IPS-NIHi11 (cell line): ENCODE measurements at regions not wholly inside any gene's neighbourhood (a gene's known extent, or its start where the extent isn't known, plus 50 kb on each side); places are given as distances from the start of the nearest gene placed in this dataset.

Source experiments
- DNase-seq: peaks from one replicate; pipeline ENCODE4 v3.0.0; 2012; ENCODE audit warnings: mixed read lengths, low spot score

DNA sequence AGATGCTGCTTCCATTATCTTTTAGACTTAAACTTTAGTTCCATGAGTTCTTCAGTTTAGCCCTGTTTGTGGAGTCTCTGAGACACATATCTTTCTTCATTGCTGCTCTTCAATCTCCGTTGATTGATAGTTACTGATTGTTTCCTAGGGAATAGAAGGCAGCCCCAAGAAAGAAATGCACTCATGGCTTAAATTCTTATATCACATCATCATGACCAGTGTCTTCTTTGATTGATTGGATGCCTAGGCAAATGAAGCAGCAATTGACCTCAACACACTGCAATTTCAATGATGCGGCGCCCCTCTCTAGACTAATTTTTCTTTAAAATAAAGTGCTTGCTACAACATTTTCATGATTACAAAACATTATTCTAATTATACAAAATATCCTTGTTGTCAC is 576.5 kb upstream of the VSTM2A start:
- DNase-seq: no peak

DNA sequence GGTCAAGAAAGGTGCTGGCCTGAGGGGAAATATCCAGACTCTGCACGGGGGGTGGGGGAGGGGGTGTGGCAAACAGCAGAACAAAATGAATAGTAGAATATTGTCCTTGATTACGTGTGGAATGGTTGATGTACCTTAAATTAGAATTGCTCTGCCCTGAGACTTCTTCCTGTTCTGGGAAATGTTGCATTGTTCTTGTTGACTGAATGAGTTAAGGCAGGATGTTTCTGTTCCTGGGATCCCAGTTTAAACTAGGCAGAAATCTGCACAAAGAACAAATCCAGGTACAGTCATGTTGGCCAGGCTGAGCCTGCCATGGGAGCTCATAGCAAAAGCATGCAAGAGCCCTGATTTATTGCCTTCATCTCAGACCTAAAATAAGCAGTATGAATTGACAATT is 558.7 kb upstream of the VSTM2A start:
- no peak for DNase-seq

DNA sequence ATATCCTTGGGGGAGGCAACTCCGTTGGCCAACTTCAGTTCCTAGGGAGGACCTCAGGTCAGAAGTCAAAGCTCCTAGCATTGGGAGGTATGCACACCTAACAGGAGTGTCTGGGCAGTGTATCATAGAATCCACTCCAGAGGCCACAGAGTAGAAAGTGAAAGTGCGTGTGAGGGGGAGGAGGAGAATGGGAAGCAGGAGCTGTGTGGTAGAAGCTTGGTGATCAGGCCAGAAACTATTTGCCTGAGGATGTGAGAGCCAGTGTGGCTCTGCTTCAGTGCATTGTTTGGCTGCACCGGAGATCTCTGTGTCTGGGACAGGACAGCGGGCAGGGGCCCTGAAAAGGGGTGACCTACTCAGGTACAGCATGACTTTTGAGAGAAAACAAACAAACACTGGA is 557.4 kb upstream of the VSTM2A start:
- DNase-seq: no peak

DNA sequence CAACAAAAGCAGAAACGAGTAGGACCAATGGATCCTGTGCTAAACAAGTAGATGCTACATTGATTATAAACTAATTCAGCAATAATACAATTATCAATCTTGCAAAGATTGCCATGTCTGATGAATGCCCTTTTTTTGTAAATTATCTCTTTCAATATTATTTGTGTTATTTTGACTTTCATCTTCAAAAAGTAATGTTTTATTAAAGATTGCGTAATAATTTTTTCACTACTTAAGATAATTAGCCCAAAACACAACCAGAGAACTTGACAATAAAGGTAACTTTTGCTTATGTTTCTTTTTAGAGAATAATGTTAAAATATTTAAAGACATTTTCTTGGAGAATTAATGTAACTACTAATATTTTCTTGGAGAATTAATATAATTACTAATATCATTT is 553.8 kb upstream of the VSTM2A start:
- DNase-seq: no peak

DNA sequence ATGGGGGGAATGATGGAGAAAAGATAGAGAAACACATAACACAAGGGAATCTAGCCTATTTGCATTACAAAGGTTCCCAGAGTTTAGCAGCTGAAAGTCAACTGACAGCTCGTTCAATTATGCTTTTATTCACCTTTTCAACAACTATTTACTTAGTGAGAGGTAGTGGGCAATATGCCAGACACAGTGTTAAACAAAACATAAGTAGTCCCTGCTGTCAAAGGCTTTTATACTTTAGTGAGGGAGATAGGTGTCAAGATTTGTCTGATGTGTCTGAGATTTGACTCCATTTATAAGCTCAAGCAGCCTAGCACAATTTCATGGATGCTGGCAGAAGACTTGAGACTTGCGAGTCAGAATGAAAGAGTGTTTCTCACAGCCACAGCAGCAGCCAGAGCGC is 549.0 kb upstream of the VSTM2A start:
- no peak for DNase-seq

DNA sequence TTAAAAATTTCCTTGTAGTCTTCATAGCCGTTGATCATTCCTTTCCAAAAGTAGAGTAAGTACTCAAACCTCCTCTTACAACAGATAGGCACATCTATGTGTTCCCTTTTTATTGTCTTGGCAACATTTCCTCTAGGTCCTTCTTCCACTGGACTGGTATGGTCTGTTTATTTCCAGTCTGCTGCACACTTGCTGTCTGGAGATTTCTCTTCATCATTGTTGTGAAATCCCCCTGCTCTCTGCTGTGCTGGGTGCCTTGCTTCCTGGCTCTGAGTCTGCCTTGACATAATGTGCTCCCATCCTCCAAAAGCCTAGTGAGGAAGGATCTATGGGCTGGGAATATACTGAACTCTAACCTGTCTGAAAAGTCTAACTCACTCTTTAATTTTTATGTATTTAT is 545.3 kb upstream of the VSTM2A start:
- no peak for DNase-seq

DNA sequence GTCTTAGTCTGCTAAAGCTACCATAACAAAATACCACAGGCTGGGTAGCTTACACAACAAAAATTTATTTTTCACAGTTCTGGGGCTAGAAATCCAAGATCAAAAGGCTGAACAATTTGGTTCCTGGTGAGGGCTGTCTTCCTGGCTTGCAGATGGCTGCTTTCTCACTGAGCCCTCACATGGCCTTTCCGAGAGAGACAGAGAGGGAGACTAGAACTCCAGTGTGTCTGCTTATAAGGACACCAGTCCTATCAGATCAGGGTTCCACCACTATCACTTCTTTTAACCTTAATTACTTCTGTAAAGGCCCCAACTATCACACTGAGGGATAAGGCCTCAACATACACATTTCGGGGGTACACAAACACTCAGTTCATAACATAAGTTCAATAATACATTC is 527.4 kb upstream of the VSTM2A start:
- no peak for DNase-seq

DNA sequence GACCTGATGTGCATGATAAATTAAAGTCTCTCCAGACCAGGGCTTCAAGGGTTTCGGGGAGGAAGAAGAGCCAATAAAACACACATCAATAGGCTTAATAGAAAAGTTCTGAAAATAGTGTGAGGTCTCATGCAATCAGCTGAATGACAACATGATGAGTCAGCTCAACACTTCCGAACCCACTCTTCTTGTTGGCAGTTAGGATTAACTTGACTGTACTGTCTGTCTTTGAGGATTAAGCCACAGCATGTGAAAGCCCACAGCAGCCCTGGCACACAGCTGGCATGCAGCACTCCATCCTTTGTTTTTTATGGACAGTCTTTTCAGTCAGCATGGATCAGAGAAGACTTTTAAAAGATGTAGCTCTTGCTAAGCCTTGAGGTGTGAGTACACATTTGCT is 526.9 kb upstream of the VSTM2A start:
- DNase-seq: no peak

DNA sequence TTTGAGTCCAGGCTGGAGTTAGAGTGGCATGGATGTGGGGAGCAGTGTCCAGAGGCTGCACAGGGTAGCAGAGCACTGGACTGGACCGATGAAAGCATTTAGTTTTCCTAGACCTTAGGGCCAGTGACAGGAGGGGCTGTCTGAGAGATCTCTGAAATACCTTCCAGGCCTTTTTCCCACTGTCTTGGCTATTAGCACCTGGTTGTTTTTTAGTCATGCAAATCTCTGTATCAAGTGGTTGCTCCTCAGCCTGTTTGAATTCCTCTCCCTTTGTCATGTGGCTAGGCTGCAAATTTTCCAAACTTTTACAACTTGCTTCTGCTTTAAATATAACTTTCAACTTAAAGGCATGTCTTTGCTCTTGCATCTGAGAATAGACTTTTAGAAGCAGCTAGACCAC is 504.3 kb upstream of the VSTM2A start:
- DNase-seq: no peak

DNA sequence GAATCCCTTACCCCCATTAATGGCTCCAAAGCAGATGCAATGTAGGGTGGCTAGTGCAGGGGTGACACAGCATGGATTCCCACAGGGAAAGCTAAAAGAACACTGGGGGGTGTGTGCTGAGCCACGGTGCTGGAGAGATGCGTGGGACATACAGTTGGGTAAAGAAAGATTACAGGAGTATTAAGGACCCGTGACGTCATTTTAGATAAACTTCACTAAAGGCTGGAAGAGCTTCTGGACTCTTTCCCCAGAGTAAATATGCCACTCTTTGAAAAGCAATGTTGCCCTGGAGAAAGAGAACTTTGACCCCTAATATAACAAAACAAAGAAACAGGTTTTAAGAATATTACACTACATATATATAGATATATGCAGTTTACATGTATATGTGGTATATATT is 481.5 kb upstream of the VSTM2A start:
- DNase-seq: no peak

DNA sequence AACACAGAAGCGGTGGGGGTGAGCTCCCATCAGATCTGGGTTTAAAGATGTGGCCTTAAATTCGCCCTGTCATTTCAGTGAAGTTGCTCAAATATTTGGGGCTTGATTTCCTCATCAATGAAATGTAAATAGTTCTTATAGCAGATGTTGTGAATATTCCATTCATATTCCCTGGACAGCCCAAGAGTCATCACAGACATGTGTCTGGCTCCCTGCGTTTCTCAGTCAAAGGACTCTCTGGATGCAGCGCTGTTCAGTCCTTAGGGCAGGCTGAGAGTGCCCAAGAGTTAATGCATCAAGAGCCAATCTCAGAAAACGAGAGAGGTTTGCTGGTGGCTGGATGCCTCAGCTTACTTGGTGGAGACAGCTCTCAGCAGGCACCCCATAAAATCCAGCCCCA is 475.5 kb upstream of the VSTM2A start:
- no peak for DNase-seq

DNA sequence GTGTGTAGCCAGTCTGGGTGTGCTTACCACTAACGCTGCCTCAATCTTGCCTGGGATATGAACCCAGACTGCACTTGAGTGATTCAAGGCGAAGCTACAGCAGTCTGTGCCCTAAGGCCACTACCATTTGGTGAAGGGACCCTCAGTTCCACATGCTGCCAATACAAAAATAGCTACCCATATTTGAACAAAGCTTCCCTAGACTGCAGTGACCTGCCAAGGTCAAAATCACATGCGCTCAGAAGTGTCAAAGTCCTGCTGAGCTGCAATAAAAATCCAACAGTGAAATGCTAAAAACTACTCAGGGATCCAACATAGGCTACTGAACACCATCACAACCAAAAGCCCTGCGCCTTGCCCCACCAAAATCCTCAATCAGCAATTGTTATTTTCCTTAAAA is 472.3 kb upstream of the VSTM2A start:
- no peak for DNase-seq

DNA sequence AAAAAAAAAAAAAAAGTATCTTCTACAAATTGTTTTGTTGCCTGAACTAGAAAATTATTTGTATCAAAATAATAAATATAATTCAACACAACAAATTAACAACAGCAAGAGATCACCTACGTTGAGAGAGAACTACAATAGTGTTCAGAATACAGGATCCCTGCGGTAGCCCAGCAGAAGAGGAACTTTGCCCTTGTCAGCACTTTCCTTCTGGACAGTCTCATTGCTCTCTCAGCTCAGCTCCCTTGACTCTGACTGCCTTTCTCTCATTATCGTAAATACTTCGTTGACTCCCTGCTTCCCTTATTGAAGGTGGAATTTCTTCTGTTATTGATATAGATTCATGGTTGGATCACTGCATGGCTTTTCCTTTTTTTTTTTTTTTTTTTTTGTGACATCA is 469.5 kb upstream of the VSTM2A start:
- no peak for DNase-seq

DNA sequence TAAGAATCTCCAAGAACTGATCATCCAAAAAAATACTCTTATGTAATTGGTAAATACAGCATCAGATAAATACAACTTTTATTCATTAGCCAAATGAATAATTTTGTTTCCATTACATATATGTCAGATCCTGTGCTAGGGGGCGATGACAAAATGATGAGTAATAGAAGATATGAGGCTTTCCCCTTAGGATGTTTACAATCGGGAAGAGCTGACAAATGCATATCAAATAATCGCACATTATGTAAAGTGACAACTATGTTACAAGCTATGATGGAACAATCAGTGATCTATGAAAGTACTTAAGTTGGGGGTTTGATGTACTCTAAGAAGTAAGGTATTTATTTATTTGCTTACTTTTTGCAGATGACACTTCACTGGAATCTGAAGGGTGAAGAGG is 465.6 kb upstream of the VSTM2A start:
- DNase-seq: no peak

DNA sequence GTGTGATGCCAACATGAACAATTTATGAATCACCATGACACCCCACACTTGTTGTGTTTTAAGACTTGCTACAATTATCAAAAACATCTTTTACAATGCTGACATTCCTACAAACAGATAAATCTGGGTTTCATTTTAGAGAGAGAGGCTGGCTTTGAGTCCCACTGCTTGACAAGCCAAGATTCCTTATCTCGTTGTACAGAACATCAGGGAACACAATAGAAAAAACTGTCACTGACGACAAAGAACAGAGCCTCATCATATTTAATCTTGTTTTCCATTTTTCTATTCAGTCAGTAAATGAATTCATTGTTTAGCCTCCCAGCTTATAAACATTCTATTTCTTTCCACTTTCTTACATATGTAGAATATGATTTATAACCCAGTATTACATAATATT is 461.6 kb upstream of the VSTM2A start:
- DNase-seq: no peak

DNA sequence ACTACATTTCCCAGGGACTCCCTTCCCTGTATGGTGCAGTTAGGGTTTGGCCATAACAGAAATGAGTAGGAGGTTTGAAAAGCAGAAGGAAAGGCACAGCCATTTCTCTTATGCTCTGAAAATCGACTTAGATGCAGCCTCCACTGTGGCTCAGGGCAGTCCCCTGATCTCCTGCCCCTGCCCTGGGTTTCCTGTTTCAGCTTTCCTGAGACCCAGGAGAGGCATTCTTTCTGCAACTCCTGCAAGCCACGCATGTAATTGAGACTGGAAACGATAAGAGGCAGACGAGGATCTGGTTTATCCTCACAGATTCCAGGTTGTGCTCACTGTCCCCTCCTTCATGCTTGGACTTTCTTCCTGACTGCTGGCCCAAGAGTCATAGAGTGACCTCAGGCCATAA is 461.2 kb upstream of the VSTM2A start:
- no peak for DNase-seq

DNA sequence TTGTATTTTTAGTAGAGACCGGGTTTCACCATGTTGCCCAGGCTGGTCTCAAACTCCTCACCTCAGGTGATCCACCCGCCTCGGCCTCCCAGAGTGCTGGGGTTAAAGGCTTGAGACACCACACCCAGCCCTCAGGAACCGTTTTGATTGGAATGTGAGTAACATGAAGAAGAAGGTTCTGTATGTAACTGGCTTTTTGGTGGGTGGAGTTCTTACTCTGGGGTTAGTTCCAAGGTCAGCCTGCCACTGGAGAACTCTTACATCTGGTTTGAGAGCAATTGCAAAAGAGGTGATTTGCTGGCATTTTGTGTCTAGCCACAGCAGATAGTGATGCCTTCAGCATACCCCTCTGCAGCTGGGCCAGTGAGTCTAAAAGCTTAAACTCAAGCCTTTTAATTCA is 457.8 kb upstream of the VSTM2A start:
- no peak for DNase-seq

DNA sequence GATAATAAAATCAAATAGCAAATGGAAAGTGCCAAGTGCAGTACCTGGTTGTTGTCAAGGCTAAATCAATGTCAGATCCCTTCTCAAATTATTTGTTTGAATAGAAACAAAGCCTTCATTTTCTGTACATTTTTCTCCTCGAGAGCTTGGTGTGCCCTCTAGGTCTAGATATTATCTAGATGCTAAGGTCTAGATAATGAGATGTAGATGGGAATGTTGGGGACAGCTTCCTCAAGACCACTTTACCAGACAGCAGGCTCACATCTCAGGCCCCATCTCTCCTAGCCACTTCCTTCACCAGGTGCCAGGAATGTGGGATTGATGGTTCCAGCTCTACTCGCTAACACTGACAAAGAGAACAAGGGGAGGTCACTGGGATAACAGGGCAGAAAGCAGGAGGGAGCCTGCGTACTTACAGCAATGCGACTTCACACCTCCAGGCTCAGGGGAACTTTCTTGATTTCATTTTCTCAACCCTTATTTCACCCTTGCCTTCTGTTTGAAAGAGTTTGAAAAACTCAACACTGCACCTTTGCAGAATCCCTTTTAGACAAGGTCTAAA is 451.4 kb upstream of the VSTM2A start:
- DNase-seq: peak; percentile 23

DNA sequence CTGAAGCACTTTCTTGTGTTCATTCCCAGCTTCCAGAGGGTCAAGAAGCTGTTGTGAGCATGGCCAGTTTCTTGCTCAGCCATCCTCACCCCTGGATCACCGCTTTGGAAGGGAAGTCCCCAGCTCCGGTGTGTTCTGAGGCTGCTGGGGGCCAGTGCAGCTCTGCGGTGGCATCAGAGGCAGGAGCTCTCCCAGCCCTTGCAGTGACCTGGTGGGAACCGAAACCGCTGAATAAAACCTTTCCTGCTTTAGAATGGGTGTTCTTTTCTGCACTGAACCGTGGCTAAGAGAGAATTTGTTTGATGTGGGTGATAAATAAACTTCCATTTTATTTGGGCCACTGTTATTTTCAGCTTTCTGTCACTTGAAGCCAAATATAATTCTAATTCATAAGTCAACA is 450.9 kb upstream of the VSTM2A start:
- DNase-seq: no peak

DNA sequence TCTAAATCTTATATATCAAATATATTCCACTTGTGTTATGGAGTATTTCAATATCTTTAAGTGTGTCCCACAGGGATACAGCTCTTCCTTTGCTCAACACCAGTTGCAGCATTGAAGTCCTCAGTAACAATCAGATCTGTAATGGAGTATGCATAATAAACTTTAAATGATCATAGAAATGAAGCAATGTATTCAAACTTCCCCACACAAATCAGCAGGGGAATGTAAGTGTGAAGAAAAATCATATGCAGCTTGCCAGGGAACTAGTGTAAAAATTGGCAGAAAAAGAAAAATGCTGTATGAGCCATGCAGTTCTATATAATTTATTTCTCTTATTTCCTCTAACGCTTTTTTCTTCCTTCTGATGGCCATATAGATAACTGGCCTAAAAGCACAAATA is 444.3 kb upstream of the VSTM2A start:
- DNase-seq: no peak

DNA sequence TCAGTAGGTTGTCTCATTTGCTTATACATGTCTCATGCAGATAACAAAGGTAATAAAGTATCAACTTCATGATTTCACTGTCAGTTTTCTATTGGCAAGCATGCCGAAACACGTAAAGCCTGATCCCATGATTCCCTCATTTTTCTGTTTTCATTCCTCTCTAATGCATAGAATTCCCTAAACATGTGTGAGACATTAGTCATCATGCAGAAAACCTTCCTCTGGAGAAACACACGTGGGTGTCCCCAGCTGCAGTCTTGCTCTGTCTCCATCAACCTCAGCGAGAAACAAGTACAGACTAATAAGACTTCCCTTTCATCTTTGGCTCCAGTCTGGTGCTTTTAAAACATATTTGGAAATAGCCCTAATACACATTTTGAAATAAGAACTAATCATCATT is 432.7 kb upstream of the VSTM2A start:
- no peak for DNase-seq

DNA sequence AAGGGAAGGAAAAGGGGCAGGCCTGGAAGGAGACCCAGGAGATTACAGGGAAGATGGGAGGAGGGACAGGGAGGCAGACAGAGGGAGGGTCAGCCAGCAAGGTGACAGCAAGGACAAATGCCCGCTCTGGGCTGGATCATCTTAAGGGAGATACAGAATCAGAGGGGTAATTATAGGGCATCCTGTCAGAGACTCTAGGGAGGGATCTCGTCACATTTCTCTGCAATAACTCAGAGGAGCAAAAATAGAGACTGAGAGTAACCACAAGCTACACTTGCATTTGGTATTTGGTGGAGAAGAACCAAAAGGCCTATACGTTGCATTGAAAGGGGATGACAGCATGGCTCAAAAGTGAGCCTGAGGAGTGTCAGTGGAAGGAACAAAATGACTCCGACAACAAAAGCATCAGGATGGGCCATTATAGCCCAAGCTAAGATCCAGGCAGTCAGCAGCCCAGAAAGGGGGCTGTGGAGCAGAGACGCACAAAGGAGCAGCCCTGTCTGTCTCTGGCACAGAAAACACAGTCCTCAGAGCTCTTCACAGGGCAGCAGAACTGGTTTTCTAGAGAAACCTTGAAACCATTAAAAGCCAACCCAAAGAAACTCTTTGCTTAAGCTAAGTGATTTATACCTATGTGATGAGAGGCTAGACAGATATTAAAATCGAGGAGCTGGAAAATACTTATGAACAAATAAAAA is 430.2 kb upstream of the VSTM2A start:
- DNase-seq: no peak

DNA sequence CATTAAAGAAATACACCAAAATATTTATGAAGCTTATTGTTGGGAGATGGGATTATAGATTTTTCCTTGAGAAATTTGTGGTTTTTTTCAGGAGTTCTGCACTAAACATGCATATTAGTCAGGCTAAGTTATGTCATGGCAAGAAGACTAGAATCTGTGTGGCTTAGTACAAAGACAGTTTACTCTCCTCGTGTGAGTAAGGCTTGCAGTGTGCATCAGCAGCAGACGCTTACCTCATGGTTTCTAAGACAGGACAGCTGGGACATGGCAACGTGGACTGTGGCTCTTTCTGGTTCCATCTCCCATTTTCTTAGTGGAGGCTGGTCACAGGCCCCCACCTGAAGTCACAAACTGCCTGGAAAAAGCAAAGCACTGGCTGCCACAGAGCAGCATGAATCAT is 429.6 kb upstream of the VSTM2A start:
- no peak for DNase-seq

DNA sequence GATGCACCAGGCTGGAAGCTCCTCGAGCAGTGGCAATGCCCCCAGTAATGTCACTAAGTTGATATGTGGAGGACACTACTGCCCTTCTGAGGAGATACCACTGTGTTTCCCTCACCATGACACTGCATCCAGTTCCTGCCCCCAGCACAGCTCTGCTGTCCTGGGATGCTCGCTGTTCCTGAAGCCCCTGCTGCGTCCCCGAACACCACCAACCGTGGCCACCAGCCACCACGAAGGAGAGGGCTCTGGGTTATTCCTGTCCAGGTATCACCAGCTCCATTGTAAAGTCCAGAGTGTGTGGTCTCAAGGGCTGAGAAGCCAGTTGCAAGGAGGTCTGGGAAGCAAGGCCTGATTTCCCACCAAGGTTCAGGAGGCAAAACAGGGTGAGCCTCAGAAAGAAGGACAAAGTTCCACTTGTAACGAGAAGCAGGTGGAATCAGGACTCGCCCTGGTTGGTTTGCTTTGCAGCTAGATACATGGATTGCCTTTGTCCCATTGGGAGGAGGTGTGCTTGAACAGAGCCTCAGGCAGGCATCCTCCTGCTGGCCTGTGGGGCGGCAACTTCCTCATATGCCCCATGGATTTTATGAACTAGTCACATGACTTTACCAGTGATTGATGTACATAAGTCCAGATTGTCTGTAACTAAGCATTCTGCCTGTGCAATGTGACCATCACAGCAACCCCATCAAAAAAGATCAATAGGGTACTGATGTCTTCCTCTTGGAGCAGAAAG is 427.0 kb upstream of the VSTM2A start:
- DNase-seq: no peak
